GM12878 (cell line): ENCODE measurements at regions not wholly inside any gene's neighbourhood (a gene's known extent, or its start where the extent isn't known, plus 50 kb on each side); places are given as distances from the start of the nearest gene placed in this dataset.

Source experiments
- ATAC-seq: fragments of 200-7000 bp; cut with Tn5 transposase; 3 replicates; pipeline ENCODE4 v1.9.1; 2020; ENCODE audit warnings: mild to moderate bottlenecking, moderate library complexity
- BruUV-seq: library from RNA; stranded (reverse); fragments of 400-500 nt; replicated peaks from 2 replicates; lab custom pipeline; 2021; lab: Mats Ljungman, UMichigan
- CTCF ChIA-PET: fragments of 300-600 bp; sonication (Branson Sonifier 250); formaldehyde crosslinking; extraction: SDS; loops from one replicate; lab custom pipeline; 2021; ENCODE audit warnings: inconsistent platforms; lab: Yijun Ruan, JAX
- POLR2A ChIA-PET: fragments of 350-600 bp; formaldehyde crosslinking; extraction: SDS; loops from one replicate; lab custom pipeline; 2021; ENCODE audit warnings: inconsistent platforms; lab: Charles Lee
- RAD21 ChIA-PET: fragments of 300-600 bp; sonication (Branson Sonifier 250); formaldehyde crosslinking; loops from one replicate; lab custom pipeline; 2023; ENCODE audit warnings: antibody characterized with exemption; ENCODE audit not compliant: unreplicated experiment; lab: Charles Lee
- SMC1A ChIA-PET: fragments of 300-600 bp; sonication (Branson Sonifier 250); formaldehyde crosslinking; loops from one replicate; lab custom pipeline; 2023; ENCODE audit not compliant: unreplicated experiment, uncharacterized antibody; lab: Charles Lee
- DNase-seq: peaks from one replicate; pipeline ENCODE4 v3.0.0-alpha.2; 2011; ENCODE audit warnings: low read depth, low spot score
- FAIRE-seq: peaks from 3 replicates; lab custom pipeline; 2011; peaks lifted over from hg19 to GRCh38; lab: Jason Lieb, UNC
- H2AFZ ChIP-seq: 2 replicates; pipeline ENCODE4 v1.6.0; 2011; ENCODE audit warnings: low read depth, low read length, control low read depth; ENCODE audit not compliant: control insufficient read depth
- H3K27ac ChIP-seq: 2 replicates; pipeline ENCODE4 v1.5.1; 2011; ENCODE audit warnings: control low read depth; ENCODE audit not compliant: control insufficient read depth, insufficient read depth
- H3K27me3 ChIP-seq, 2 experiments: replicated peaks in 1 of 2; 2 replicates each; pipeline versions ENCODE4 v1.6.0 to v1.6.1; 2011; ENCODE audit warnings: low read length in 1 of 2; ENCODE audit not compliant: control insufficient read depth in 2 of 2, insufficient read depth in 2 of 2
- H3K36me3 ChIP-seq, 2 experiments: 2 replicates each; pipeline ENCODE4 v1.5.1; 2011; ENCODE audit warnings: low read length in 1 of 2; ENCODE audit not compliant: control insufficient read depth in 2 of 2, insufficient read depth in 2 of 2
- H3K4me1 ChIP-seq: 2 replicates; pipeline ENCODE4 v1.6.1; 2011; ENCODE audit warnings: mild to moderate bottlenecking, low read length, moderate library complexity, mixed read lengths; ENCODE audit not compliant: control insufficient read depth, insufficient read depth
- H3K4me2 ChIP-seq: 2 replicates; pipeline ENCODE4 v1.6.0; 2011; ENCODE audit warnings: control low read depth; ENCODE audit not compliant: control insufficient read depth, insufficient read depth
- H3K4me3 ChIP-seq: fragments of 200-600 bp; sonication (generic); 2 replicates; pipeline ENCODE4 v1.5.1; 2016
- H3K79me2 ChIP-seq: 2 replicates; pipeline ENCODE4 v1.6.0; 2011; ENCODE audit warnings: low read length; ENCODE audit not compliant: control insufficient read depth, insufficient read depth
- H3K9ac ChIP-seq: 2 replicates; pipeline ENCODE4 v1.8.0; 2011; ENCODE audit warnings: low read length, control low read depth, mixed read lengths; ENCODE audit not compliant: control insufficient read depth, insufficient read depth
- H3K9me3 ChIP-seq: replicated peaks from 3 replicates; pipeline ENCODE4 v1.5.1; 2011; ENCODE audit warnings: mild to moderate bottlenecking, low read length; ENCODE audit not compliant: control insufficient read depth, insufficient read depth
- H4K20me1 ChIP-seq: 2 replicates; pipeline ENCODE4 v1.6.0; 2011; ENCODE audit not compliant: control insufficient read depth, insufficient read depth
- CHD1 ChIP-seq: IDR thresholded peaks from 2 replicates; pipeline ENCODE4 v1.6.1; 2012; ENCODE audit warnings: low read depth, low read length, improper control_type of control experiment
- EGR1 ChIP-seq, 2 experiments: IDR thresholded peaks; 1 replicate in 1 of 2; 2 replicates in 1 of 2; pipeline ENCODE4 v1.6.1; 2011 to 2012; ENCODE audit warnings: low read depth in 2 of 2, low read length in 2 of 2, borderline replicate concordance in 1 of 2, mild to moderate bottlenecking in 1 of 2, moderate library complexity in 1 of 2
- EZH2 ChIP-seq: IDR thresholded peaks from 2 replicates; pipeline ENCODE4 v1.6.1; 2012; ENCODE audit warnings: low read depth, mild to moderate bottlenecking, control low read depth, inconsistent platforms, low read length, borderline replicate concordance; ENCODE audit not compliant: control insufficient read depth
- NR2C1 ChIP-seq: fragments of 450-650 bp; IDR thresholded peaks from 2 replicates; pipeline ENCODE4 v1.6.1; 2017; ENCODE audit warnings: antibody characterized with exemption, mild to moderate bottlenecking, moderate library complexity
- SRF ChIP-seq, 2 experiments: IDR thresholded peaks; 2 replicates each; pipeline ENCODE4 v1.6.1; 2011; ENCODE audit warnings: low read depth in 2 of 2, low read length in 2 of 2, mild to moderate bottlenecking in 1 of 2, moderate library complexity in 1 of 2
- ZSCAN29 ChIP-seq: fragments of 450-650 bp; IDR thresholded peaks from 2 replicates; pipeline ENCODE4 v1.6.1; 2017; ENCODE audit warnings: mild to moderate bottlenecking, moderate library complexity
- WGBS: methylation state at CpG from one replicate; pipeline ENCODE4 v1.1.6; 2016; ENCODE audit warnings: low lambda C conversion rate; ENCODE audit not compliant: insufficient replicate concordance, insufficient coverage; ENCODE audit errors: missing lambda C conversion rate; 5-methylcytosine and 5-hydroxymethylcytosine counted together
- in situ Hi-C: fragments of 300-500 bp; cut with MboI; formaldehyde crosslinking; loops from 9 replicates; pipeline ENCODE4 v1.14.3; 2018; ENCODE audit warnings: mixed read lengths
- intact Hi-C: fragments of 100-400 bp; cut with micrococcal nuclease; formaldehyde crosslinking; loops from one replicate; pipeline ENCODE4 v1.14.2; 2022; ENCODE audit not compliant: unreplicated experiment
- TF ChIP-seq, protein P1 (sequence below): fragments of 450-650 bp; IDR thresholded peaks from 2 replicates; pipeline ENCODE4 v1.6.1; 2016; ENCODE audit warnings: mild to moderate bottlenecking

- in situ Hi-C loops (no loop called here), intact Hi-C loops (no loop called here)
- Histone ChIP-seq H3K27ac (no peak overlapping the region), H3K4me1 (no peaks in the 10 kb centered on the region), H3K36me3 (no peaks in the 10 kb centered on the region), H3K9ac (no peak overlapping the region), H3K79me2 (no peaks in the 10 kb centered on the region), H3K27me3 (no peaks in the 10 kb centered on the region), H4K20me1 (no peaks in the 10 kb centered on the region), H3K4me3 (no peak overlapping the region), H2AFZ (no peak overlapping the region), H3K4me2 (no peak overlapping the region), H3K9me3 (no peaks in the 10 kb centered on the region; the same call in 2 of the 3 replicates)
- ATAC-seq (no peak), FAIRE-seq (no peak), DNase-seq (no peak)
- WGBS, result 32% methylated on average over 2 of the region's 2 CpGs
- ChIA-PET RAD21 (interaction anchor here (0.6 kb wide), 1 partner anchor 1670 kb away, joined by 3 read pairs; no protein-coding TSS in a partner anchor), POLR2A (no interaction called here), SMC1A (interaction anchor here (1.4 to 2.0 kb wide), 3 partner anchors 16 to 61 kb away, joined by 3 to 4 read pairs (median 4); no protein-coding TSS in a partner anchor), CTCF (no interaction called here)
- TF ChIP-seq EZH2 (no peak), SRF (IDR thresholded peaks at IDR 0.05; ENCODE audit: low read depth in 2 of 2, low read length in 2 of 2) (no peak), EGR1 (IDR thresholded peaks at IDR 0.05; ENCODE audit: borderline replicate concordance in 1 of 2, low read depth in 2 of 2, low read length in 2 of 2) (no peak), ZSCAN29 (no peak), CHD1 (no peak), NR2C1 (no peak)
- TF ChIP-seq, protein P1, sequence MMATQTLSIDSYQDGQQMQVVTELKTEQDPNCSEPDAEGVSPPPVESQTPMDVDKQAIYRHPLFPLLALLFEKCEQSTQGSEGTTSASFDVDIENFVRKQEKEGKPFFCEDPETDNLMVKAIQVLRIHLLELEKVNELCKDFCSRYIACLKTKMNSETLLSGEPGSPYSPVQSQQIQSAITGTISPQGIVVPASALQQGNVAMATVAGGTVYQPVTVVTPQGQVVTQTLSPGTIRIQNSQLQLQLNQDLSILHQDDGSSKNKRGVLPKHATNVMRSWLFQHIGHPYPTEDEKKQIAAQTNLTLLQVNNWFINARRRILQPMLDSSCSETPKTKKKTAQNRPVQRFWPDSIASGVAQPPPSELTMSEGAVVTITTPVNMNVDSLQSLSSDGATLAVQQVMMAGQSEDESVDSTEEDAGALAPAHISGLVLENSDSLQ, result no peak
- no TSS peak for BruUV-seq
Observed at GRCh38 chr6:141548966-141549365, 583.8 kb upstream of the GJE1 start.
